HEK293 (cell line): ENCODE measurements at regions not wholly inside any gene's neighbourhood (a gene's known extent, or its start where the extent isn't known, plus 50 kb on each side); places are given as distances from the start of the nearest gene placed in this dataset.

ENCODE experiments used
- ATF2 ChIP-seq: fragments of 450-650 bp; formaldehyde crosslinking; IDR thresholded peaks from 2 replicates; pipeline ENCODE4 v1.5.1; 2016; ENCODE audit warnings: missing biosample characterization, missing genetic modification characterization, low read depth
- PBX3 ChIP-seq: sonication (generic); formaldehyde crosslinking; IDR thresholded peaks from 2 replicates; pipeline ENCODE4 v1.8.1; 2022; ENCODE audit warnings: mild to moderate bottlenecking, moderate library complexity, missing genetic modification reagents
- PRDM10 ChIP-seq: fragments of 450-650 bp; formaldehyde crosslinking; IDR thresholded peaks from 2 replicates; pipeline ENCODE4 v1.5.1; 2016; ENCODE audit warnings: missing biosample characterization, missing genetic modification characterization
- REST ChIP-seq: fragments of 450-650 bp; formaldehyde crosslinking; IDR thresholded peaks from 2 replicates; pipeline ENCODE4 v1.5.1; 2016; ENCODE audit warnings: missing biosample characterization, missing genetic modification characterization

- TF ChIP-seq PRDM10 (tag by site-specific recombination) (no peak), REST (tag by site-specific recombination) (no peak), PBX3 (no peak), ATF2 (tag by site-specific recombination) (no peak)
Observed at GRCh38 chr7:121634356-121634755, 238.2 kb upstream of the FAM3C start.
